Body of pancreas (tissue), 4 donors: ENCODE measurements at regions not wholly inside any gene's neighbourhood (a gene's known extent, or its start where the extent isn't known, plus 50 kb on each side); places are given as distances from the start of the nearest gene placed in this dataset.

Experiments
- POLR2A ChIP-seq, 3 donors: fragments of 450-650 bp; IDR thresholded peaks; one replicate each; pipeline ENCODE4 v1.6.1; 2016; ENCODE audit warnings: antibody characterized with exemption in 3 of 3, mild to moderate bottlenecking in 2 of 3
- TF ChIP-seq, protein P1 (sequence below), 7 experiments: fragments of 450-650 bp in 4 of 7; fragments of 200-600 bp in 3 of 7; sonication (generic) in 3 of 7; IDR thresholded peaks; one replicate each; pipeline ENCODE4 v1.5.1; 2016 to 2019; ENCODE audit warnings: antibody characterized with exemption in 7 of 7

- TF ChIP-seq, protein P1, sequence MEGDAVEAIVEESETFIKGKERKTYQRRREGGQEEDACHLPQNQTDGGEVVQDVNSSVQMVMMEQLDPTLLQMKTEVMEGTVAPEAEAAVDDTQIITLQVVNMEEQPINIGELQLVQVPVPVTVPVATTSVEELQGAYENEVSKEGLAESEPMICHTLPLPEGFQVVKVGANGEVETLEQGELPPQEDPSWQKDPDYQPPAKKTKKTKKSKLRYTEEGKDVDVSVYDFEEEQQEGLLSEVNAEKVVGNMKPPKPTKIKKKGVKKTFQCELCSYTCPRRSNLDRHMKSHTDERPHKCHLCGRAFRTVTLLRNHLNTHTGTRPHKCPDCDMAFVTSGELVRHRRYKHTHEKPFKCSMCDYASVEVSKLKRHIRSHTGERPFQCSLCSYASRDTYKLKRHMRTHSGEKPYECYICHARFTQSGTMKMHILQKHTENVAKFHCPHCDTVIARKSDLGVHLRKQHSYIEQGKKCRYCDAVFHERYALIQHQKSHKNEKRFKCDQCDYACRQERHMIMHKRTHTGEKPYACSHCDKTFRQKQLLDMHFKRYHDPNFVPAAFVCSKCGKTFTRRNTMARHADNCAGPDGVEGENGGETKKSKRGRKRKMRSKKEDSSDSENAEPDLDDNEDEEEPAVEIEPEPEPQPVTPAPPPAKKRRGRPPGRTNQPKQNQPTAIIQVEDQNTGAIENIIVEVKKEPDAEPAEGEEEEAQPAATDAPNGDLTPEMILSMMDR (IDR thresholded peaks at IDR 0.05) = no peak
- no peak for TF ChIP-seq POLR2A (IDR thresholded peaks at IDR 0.05)
Measured at GRCh38 chr13:44232774-44233173, 140.8 kb upstream of the SERP2 start.
